ENCODE measurements at regions not wholly inside any gene's neighbourhood (a gene's known extent, or its start where the extent isn't known, plus 50 kb on each side); places are given as distances from the start of the nearest gene placed in this dataset.

GRCh38 chr16:59552164-59552563, 818.0 kb upstream of the GOT2 start (continued):
- no peak for TF ChIP-seq MAX (IDR thresholded peaks at IDR 0.05; ENCODE audit: low read depth, low read length)
- TF ChIP-seq STAT1 (conservative IDR thresholded peaks at IDR 0.05): no peak
- no peak for TF ChIP-seq CHD2 (IDR thresholded peaks at IDR 0.05; ENCODE audit: borderline replicate concordance, low read depth, low read length)
- TF ChIP-seq, protein P1, sequence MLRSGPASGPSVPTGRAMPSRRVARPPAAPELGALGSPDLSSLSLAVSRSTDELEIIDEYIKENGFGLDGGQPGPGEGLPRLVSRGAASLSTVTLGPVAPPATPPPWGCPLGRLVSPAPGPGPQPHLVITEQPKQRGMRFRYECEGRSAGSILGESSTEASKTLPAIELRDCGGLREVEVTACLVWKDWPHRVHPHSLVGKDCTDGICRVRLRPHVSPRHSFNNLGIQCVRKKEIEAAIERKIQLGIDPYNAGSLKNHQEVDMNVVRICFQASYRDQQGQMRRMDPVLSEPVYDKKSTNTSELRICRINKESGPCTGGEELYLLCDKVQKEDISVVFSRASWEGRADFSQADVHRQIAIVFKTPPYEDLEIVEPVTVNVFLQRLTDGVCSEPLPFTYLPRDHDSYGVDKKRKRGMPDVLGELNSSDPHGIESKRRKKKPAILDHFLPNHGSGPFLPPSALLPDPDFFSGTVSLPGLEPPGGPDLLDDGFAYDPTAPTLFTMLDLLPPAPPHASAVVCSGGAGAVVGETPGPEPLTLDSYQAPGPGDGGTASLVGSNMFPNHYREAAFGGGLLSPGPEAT (IDR thresholded peaks at IDR 0.05; ENCODE audit: low read depth): no peak
- no peak for TF ChIP-seq NFXL1 (IDR thresholded peaks at IDR 0.05; ENCODE audit: borderline replicate concordance)
- TF ChIP-seq SMAD5 (IDR thresholded peaks at IDR 0.05; ENCODE audit: low read depth): no peak
- no peak for TF ChIP-seq IKZF2 (IDR thresholded peaks at IDR 0.05)
- no peak for TF ChIP-seq CBX5 (IDR thresholded peaks at IDR 0.05; ENCODE audit: low read depth)

GRCh38 chr16:59545721-59546120, 811.6 kb upstream of the GOT2 start:
- H3K79me2 ChIP-seq (ENCODE audit: control insufficient read depth, insufficient read depth, low read length): no peaks in the 10 kb centered on the region
- 8% methylated on average over 1 of the region's 1 CpG for WGBS (ENCODE audit: insufficient coverage, insufficient replicate concordance, low lambda C conversion rate, missing lambda C conversion rate)
- H2AFZ ChIP-seq (ENCODE audit: control insufficient read depth, low read depth, low read length): no peak overlapping the region
- in situ Hi-C loops (cut with MboI) (no loop called here), intact Hi-C loops (cut with micrococcal nuclease; ENCODE audit: unreplicated experiment) (no loop called here)
- H4K20me1 ChIP-seq (ENCODE audit: control insufficient read depth, insufficient read depth): no peaks in the 10 kb centered on the region
- ChIA-PET CTCF (interaction anchor here (0.9 kb wide), 1 partner anchor 11 kb away, joined by 3 read pairs; no protein-coding TSS in a partner anchor), SMC1A (ENCODE audit: uncharacterized antibody, unreplicated experiment) (no interaction called here), POLR2A (no interaction called here), RAD21 (ENCODE audit: unreplicated experiment) (no interaction called here)
- ATAC-seq (no peak), DNase-seq (ENCODE audit: low read depth, low spot score) (no peak), FAIRE-seq (no peak)
- H3K27ac ChIP-seq (ENCODE audit: control insufficient read depth, insufficient read depth): no peak overlapping the region
- H3K9me3 ChIP-seq (replicated peaks; ENCODE audit: control insufficient read depth, insufficient read depth, low read length): no peaks in the 10 kb centered on the region
- H3K4me3 ChIP-seq: no peak overlapping the region
- no peak overlapping the region for H3K4me2 ChIP-seq (ENCODE audit: control insufficient read depth, insufficient read depth)
- no peak overlapping the region for H3K9ac ChIP-seq (ENCODE audit: control insufficient read depth, insufficient read depth, low read length)
- H3K36me3 ChIP-seq (ENCODE audit: control insufficient read depth in 2 of 2, insufficient read depth in 2 of 2, low read length in 1 of 2): no peaks in the 10 kb centered on the region
- H3K4me1 ChIP-seq (ENCODE audit: control insufficient read depth, insufficient read depth, low read length): no peaks in the 10 kb centered on the region
- BruUV-seq (replicated peaks): no TSS peak
- H3K27me3 ChIP-seq (replicated peaks in 1 of 2; ENCODE audit: control insufficient read depth in 2 of 2, insufficient read depth in 2 of 2, low read length in 1 of 2): no peaks in the 10 kb centered on the region
- TF ChIP-seq SP1 (IDR thresholded peaks at IDR 0.05; ENCODE audit: low read depth, low read length) (no peak), SREBF2 (IDR thresholded peaks at IDR 0.05; ENCODE audit: low read length) (no peak), IRF5 (IDR thresholded peaks at IDR 0.05; ENCODE audit: borderline replicate concordance) (no peak), SPI1 (IDR thresholded peaks at IDR 0.05; ENCODE audit: borderline replicate concordance, insufficient read depth, low read depth, low read length) (no peak), MTA3 (IDR thresholded peaks at IDR 0.05; ENCODE audit: borderline replicate concordance, low read length) (no peak), BHLHE40 (IDR thresholded peaks at IDR 0.05; ENCODE audit: borderline replicate concordance in 1 of 2, low read depth in 2 of 2, low read length in 1 of 2) (no peak), ZNF217 (IDR thresholded peaks at IDR 0.05) (no peak), USF1 (IDR thresholded peaks at IDR 0.05; ENCODE audit: borderline replicate concordance, extremely low read length, insufficient read depth, low read depth, low read length) (no peak), MAX (IDR thresholded peaks at IDR 0.05; ENCODE audit: low read depth, low read length) (no peak), CBX3 (IDR thresholded peaks at IDR 0.05; ENCODE audit: borderline replicate concordance, low read depth) (no peak), RB1 (IDR thresholded peaks at IDR 0.05; ENCODE audit: borderline replicate concordance) (no peak)
